Right renal pelvis (tissue), 4 donors: ENCODE measurements at regions not wholly inside any gene's neighbourhood (a gene's known extent, or its start where the extent isn't known, plus 50 kb on each side); places are given as distances from the start of the nearest gene placed in this dataset.
"Not testable (repeated sequence)": the region's sequence is repeated elsewhere in the genome, so short reads cannot be mapped to it uniquely, and the experiment has no call there.

ENCODE experiments used
- DNase-seq, 4 donors: peaks; one replicate each; pipeline ENCODE4 v3.0.0-alpha.2; 2013; ENCODE audit warnings: low read depth in 4 of 4, low spot score in 3 of 4, missing footprints in 1 of 4

DNA sequence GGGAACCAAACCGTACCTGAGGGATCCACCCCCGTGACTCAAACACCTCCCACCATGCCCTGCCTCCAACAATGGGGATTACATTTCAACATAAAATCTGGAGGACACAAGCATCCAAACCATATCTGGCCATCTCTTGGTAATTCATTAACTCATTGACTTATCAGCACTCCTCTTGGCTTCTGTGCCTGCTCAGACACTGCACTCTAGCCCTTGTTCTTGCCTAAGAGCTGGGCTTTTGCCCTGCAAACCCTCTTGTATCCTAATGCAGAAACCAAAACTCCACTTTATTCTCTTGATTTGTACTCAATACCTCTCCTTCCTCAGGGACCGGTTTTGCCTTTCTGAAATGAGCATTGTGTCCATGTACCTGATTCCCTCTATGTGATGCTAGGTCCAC lies 330.2 kb upstream of the FZD8 start:
- no peak for DNase-seq

DNA sequence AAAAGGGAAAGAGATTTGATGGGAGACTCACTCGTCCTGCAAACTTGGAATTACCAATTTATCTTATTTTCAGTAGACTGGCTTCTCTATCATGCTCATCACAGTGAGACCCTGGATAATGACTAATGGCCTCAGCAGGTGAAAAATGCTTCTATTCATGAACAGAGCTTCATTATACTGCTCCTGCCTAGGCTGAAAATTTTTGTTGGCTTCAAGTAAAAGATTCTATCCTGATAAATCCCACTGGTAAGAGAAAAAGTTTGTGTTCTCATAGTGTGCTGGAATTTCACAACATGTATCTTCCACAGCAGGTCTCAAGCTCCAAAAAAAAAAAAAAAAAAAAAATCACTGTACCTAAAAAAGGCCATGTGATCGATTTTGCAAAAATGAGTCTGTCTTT lies 329.3 kb upstream of the FZD8 start:
- DNase-seq: no peak

DNA sequence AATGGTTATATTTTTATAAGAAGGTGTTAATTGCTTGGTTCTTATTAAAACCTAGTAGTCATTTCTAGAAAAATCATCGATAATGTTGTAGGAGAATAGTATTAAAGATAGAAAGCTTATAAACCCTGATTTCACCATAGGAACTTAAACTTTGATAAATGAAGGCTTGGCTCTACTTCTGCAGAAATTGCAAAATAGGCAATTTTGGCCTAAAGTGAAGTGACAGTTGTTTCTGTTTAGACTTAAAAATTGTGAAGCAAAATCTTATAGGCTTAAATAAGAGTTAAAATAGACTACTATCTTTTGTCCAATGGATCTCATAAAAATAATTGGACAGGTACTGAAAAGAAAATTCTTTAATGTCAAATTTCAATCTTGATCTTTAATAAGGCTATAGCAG lies 321.6 kb upstream of the FZD8 start:
- DNase-seq: no peak

GRCh38 chr10:35961501-35961900 lies 319.4 kb upstream of the FZD8 start:
- DNase-seq: no peak

DNA sequence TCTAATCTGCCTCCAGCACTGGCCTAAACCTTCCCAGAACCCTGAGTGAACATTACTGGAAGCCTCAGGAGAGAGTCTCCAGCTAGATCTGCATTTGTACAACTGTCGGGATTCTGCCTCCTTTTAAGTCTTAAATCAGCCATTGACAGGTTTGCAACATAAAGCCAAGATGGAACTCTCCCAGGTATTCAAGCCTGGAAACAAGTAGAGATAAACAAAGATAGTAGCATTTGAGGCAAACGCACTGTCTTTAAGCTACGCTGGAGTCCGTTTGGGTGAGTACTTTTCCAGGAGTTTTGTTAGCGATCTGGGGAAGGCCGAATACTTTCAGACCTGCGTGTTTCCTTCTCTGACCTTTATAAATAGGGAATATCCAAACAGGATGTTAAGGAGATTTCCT lies 317.2 kb upstream of the FZD8 start:
- DNase-seq: no peak

DNA sequence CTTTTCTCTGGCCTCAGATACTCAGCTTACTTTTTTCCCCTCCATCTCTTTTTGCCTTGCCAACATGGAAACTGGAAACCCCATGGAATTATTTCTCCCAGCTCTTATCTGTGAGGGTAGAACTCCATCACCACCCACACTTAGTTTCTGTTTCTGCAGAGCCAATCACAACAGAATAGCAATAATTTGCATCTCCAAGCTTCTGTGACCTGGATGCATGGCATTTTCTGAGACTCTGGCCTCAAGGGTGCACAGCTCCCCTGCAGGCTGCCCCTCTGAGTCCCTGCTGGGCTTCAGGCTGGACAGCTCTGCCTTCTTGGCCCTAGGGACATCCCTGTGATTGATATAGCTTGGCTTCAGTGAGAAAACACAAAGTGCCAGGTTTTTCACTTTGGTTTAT lies 316.5 kb upstream of the FZD8 start:
- DNase-seq: not testable (repeated sequence)

DNA sequence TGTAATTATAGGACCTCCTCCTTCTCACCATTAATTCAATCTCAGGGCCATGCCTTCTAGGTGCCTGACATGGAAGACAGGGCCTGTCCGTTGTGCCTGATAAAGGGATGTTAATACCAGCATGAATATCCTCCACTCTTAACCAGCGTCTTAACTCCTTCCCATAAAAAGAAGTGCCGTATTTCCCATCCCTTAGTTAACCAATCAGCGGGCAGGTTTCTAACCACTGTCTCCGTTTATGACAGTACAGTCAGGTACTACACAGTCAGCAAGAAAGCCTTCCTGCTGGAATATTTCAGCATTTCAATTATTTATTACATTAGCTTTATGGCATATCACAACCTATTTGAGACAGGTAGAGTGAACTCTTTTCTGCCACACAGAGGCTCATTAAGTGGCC lies 308.6 kb upstream of the FZD8 start:
- DNase-seq: no peak

DNA sequence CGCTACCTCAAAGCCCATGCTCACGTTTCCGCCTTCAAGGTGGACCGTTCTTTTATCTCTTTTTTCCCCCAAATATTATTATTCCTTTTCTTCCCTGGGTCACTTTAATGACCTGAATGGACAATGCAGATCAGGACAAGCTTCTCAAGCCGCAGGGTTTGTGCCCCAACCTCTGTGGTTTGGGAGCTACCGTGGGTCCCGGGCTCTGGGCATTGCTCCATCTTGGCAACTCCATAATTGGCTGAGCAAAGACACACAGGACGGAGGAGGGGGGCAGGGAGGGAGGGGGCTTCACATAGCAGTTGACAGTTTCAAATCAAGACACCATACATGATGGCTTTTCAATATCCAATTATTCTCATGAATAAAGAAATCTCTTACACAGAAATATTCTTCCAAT lies 308.1 kb upstream of the FZD8 start:
- DNase-seq: no peak

GRCh38 chr10:35949811-35950211 lies 307.7 kb upstream of the FZD8 start:
- no peak for DNase-seq

DNA sequence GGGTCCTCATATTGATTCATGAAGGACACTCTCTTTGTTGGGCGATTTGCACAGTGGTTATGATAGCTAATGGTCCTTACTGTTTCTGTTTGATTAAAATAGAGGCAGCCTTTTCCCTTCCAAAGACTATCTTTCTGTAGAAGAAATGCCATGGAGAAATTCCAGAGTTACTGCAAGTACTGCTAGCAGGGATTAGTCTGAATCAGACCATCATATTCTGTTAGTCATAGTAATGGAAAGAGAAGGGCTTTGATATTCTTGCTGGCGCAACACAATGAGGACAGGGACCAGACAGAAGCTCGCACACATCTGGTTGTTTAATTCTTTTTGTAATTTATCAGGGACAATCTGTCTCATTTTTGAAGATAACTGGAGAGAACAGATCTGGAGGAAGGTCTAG lies 304.5 kb upstream of the FZD8 start:
- DNase-seq: no peak

DNA sequence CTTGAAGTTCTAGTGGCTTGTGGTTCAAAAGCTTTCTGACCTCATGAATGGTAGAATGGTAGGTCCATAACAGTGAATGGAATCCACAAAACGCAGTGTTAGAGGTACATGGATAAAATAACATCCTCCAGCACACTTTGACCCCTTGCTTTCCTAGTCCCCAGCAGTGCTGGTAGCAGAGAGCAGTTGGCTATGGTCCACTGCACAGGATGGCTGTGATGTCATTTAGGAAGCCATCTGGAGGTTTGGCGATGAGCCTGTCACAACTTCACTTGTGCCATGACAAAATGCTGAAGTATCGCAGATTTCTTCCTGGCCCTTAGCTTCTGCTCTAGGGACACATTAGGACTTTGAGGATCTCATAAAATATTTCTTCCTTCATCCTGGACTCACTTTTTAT lies 300.0 kb upstream of the FZD8 start:
- DNase-seq: no peak

- DNase-seq: peak in 2 of 4 donors; percentile 12 to 14
Measured at GRCh38 chr10:35940141-35941041, 298.3 kb upstream of the FZD8 start.

DNA sequence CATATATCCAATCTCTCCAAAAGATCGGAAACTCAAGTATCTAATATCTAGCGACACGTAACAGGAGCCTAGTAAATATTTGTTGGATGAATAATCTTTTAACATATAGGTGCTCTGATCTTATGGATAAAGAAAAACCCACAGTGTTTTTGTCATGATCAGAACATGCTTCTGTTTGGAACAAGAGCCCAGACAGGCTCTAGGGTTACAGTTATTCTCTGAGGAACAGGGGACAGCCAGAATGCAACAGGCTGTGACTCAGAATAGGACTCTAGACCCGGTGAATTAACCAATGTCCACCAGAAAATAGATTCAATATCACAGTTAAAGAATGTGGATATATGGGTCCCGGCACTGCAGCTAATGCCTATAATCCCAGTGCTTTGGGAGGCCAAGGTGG lies 296.1 kb upstream of the FZD8 start:
- DNase-seq: no peak

- DNase-seq: no peak
Measured at GRCh38 chr10:35937546-35937945, 295.4 kb upstream of the FZD8 start.

- DNase-seq: no peak
Measured at GRCh38 chr10:35934642-35934995, 292.5 kb upstream of the FZD8 start.

DNA sequence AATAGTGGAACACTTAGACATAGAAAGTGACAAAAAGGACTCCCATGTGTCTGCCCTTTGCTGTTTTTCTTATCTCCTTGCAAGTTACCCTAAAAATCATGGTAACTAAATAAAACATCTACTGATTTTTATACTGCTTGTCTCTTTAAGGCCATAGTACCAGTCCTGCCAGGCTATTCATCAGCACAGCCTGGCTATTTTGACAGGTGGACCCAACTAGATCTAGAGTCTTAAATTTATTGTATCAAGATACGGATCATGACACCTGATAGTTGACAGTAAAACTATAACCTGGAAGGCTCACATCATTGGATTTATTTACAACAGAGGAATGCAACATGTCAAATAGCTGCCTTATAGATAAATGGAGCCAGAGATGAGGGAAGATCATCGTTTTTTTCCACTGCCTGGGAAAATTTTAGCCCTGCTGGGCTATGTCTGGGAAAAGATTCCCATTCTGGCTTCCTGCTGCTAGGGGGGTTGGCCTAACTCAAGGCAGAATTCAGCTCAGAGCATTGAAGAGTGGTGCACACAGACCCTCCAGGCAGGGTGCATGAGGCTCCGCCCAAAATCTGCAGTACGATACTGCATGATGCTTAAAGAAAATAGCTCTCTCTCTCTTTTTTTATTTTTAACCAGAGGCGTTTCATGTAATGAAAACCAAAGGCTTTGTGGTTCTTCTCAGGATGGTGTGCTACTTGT lies 292.0 kb upstream of the FZD8 start:
- no peak for DNase-seq

GRCh38 chr10:35933491-35933890 lies 291.4 kb upstream of the FZD8 start:
- no peak for DNase-seq

GRCh38 chr10:35929962-35930361 lies 287.9 kb upstream of the FZD8 start:
- not testable (repeated sequence) for DNase-seq

DNA sequence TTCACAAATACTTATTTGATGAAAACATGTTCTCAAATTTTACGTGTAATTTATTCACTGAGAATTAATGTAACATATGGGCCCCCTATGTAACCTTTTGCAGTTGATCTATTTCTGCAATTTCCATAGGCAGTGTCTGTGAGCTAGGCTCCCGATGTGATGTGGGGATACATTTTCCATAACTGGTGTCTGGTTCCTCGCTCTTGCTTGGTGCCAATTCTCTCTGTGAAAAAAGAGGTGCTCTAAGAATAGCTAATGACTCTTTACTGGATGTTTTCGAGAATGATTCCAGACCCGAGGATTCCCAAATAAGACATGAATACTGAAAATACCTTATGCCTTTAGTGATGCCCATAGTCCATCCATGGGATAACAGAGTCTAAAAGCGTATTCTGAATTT lies 286.7 kb upstream of the FZD8 start:
- no peak for DNase-seq

GRCh38 chr10:35927990-35928488 lies 285.9 kb upstream of the FZD8 start:
- no peak for DNase-seq

- DNase-seq: no peak
Measured at GRCh38 chr10:35927341-35927740, 285.2 kb upstream of the FZD8 start.

DNA sequence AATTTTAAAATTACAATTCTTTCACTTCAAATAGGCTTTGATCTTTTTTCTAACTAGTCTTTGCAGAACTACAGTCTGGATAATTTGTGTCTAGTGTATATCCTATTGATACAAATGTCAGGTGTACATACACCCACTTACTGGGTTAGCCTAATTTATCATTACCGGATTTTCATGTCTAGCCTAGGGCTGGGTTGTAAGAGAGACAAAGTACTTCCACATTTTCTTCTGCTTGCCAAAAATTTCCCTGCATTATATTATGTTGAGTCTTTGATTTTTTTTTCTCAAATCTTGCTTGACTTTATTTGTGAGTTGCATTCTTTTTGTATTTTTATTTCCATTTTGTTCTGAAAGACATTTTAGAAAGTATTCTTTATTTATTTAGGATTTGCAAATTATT lies 284.8 kb upstream of the FZD8 start:
- DNase-seq: no peak
